CD4-positive, alpha-beta T cell (primary cell): ENCODE measurements at regions not wholly inside any gene's neighbourhood (a gene's known extent, or its start where the extent isn't known, plus 50 kb on each side); places are given as distances from the start of the nearest gene placed in this dataset.

Experiments
- ATAC-seq: fragments of 200-7000 bp; cut with Tn5 transposase; one replicate; pipeline ENCODE4 v1.10.0; 2022; ENCODE audit warnings: mild to moderate bottlenecking; ENCODE audit not compliant: poor library complexity
- CTCF ChIA-PET: fragments of 350-600 bp; sonication (Branson Sonifier 250); formaldehyde crosslinking; loops from one replicate; lab custom pipeline; 2021; ENCODE audit warnings: antibody characterized with exemption, inconsistent platforms; lab: Charles Lee
- POLR2A ChIA-PET: fragments of 350-600 bp; sonication (Branson Sonifier 250); formaldehyde crosslinking; loops from one replicate; lab custom pipeline; 2021; ENCODE audit warnings: antibody characterized with exemption, inconsistent platforms; lab: Charles Lee
- DNase-seq, 14 experiments: peaks; one replicate each; pipeline ENCODE4 v3.0.0-alpha.2; 2013 to 2020; ENCODE audit warnings: mixed read lengths in 2 of 14
- H3K27ac ChIP-seq, 2 donors: one replicate each; pipeline versions ENCODE4 v1.5.1 to v1.7.0; 2013; ENCODE audit warnings: low read length in 2 of 2, low read depth in 1 of 2, mild to moderate bottlenecking in 1 of 2
- H3K27me3 ChIP-seq, 2 experiments: 1 replicate in 1 of 2; 2 replicates in 1 of 2; pipeline versions ENCODE4 v1.6.1 to v1.7.0; 2013; ENCODE audit warnings: low read length in 2 of 2, control low read depth in 1 of 2, mild to moderate bottlenecking in 1 of 2, moderate library complexity in 1 of 2; ENCODE audit not compliant: insufficient read depth in 2 of 2, control insufficient read depth in 1 of 2
- H3K36me3 ChIP-seq: one replicate; pipeline ENCODE4 v1.6.1; 2013; ENCODE audit warnings: low read length, control low read depth; ENCODE audit not compliant: insufficient read depth
- H3K4me1 ChIP-seq: one replicate; pipeline ENCODE4 v1.6.1; 2013; ENCODE audit warnings: low read length, control low read depth; ENCODE audit not compliant: insufficient read depth
- H3K4me3 ChIP-seq: one replicate; pipeline ENCODE4 v1.5.1; 2013; ENCODE audit warnings: mild to moderate bottlenecking, low read length, moderate library complexity
- H3K9me3 ChIP-seq, 2 experiments: 1 replicate in 1 of 2; 2 replicates in 1 of 2; pipeline versions ENCODE4 v1.6.1 to v1.7.0; 2013; ENCODE audit warnings: low read length in 2 of 2, mild to moderate bottlenecking in 2 of 2, control low read depth in 1 of 2, moderate library complexity in 1 of 2; ENCODE audit not compliant: control insufficient read depth in 1 of 2, insufficient read depth in 1 of 2
- H3K27ac Mint-ChIP-seq: one replicate; pipeline ENCODE4 v1.8.0; 2020; ENCODE audit warnings: mixed read lengths
- H3K27me3 Mint-ChIP-seq: one replicate; pipeline ENCODE4 v1.8.0; 2021; ENCODE audit warnings: mixed read lengths
- H3K36me3 Mint-ChIP-seq: one replicate; pipeline ENCODE4 v1.8.0; 2021; ENCODE audit warnings: low read depth, mixed read lengths
- H3K4me1 Mint-ChIP-seq: one replicate; pipeline ENCODE4 v1.8.0; 2021; ENCODE audit warnings: low read depth, mixed read lengths
- H3K4me3 Mint-ChIP-seq: one replicate; pipeline ENCODE4 v1.8.0; 2020; ENCODE audit warnings: mild to moderate bottlenecking, mixed read lengths
- H3K9me3 Mint-ChIP-seq: one replicate; pipeline ENCODE4 v1.8.0; 2020; ENCODE audit warnings: mixed read lengths
- intact Hi-C, 2 experiments: fragments of 100-400 bp; cut with DNase I in 1 of 2; cut with micrococcal nuclease in 1 of 2; formaldehyde crosslinking; loops; one replicate each; pipeline versions ENCODE4 v1.15.1 to v1.9.0; 2023 to 2025; cut with DNase I, micrococcal nuclease
- TF ChIP-seq, protein P1 (sequence below): fragments of 200-600 bp; IDR thresholded peaks from one replicate; pipeline ENCODE4 v1.8.0; 2022; ENCODE audit warnings: antibody characterized with exemption, mild to moderate bottlenecking

DNA sequence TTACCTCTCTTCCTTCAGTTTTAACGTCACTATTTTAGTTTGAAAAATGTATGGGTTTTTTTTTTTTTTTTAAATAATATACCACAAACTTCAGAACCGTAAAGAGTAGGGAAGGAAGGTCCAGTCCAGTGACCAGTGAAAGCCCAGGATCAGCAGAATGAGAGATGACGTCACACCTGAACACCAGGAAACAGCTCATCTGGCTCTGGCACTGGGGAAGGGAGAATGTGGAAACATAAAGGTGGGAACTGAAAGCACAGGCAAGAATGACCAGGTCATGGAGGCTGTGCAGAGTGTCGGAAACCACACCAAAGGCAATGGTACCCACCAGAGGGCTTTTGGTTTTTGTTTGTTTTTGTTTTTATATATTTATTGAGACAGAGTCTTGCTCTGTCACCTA lies 141.2 kb downstream of the DHX15 start:
- H3K27ac ChIP-seq: no peak overlapping the region
- DNase-seq: no peak
- H3K9me3 ChIP-seq: no peaks in the 10 kb centered on the region
- TF ChIP-seq, protein P1, sequence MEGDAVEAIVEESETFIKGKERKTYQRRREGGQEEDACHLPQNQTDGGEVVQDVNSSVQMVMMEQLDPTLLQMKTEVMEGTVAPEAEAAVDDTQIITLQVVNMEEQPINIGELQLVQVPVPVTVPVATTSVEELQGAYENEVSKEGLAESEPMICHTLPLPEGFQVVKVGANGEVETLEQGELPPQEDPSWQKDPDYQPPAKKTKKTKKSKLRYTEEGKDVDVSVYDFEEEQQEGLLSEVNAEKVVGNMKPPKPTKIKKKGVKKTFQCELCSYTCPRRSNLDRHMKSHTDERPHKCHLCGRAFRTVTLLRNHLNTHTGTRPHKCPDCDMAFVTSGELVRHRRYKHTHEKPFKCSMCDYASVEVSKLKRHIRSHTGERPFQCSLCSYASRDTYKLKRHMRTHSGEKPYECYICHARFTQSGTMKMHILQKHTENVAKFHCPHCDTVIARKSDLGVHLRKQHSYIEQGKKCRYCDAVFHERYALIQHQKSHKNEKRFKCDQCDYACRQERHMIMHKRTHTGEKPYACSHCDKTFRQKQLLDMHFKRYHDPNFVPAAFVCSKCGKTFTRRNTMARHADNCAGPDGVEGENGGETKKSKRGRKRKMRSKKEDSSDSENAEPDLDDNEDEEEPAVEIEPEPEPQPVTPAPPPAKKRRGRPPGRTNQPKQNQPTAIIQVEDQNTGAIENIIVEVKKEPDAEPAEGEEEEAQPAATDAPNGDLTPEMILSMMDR: no peak
- H3K36me3 ChIP-seq: no peaks in the 10 kb centered on the region
- no peaks in the 10 kb centered on the region for H3K4me1 Mint-ChIP-seq
- H3K4me3 Mint-ChIP-seq: no peak overlapping the region
- no peaks in the 10 kb centered on the region for H3K9me3 Mint-ChIP-seq
- H3K36me3 Mint-ChIP-seq: no peaks in the 10 kb centered on the region
- no peak overlapping the region for H3K27ac Mint-ChIP-seq
- no peak overlapping the region for H3K4me3 ChIP-seq
- H3K4me1 ChIP-seq: no peaks in the 10 kb centered on the region
- ChIA-PET CTCF (no interaction called here), POLR2A (no interaction called here)
- peaks cover 0 to 9% of the 10 kb centered on the region in 2 experiments for H3K27me3 ChIP-seq
- no peak for ATAC-seq
- peaks cover 36% of the 10 kb centered on the region for H3K27me3 Mint-ChIP-seq
- intact Hi-C loops: no loop called here

DNA sequence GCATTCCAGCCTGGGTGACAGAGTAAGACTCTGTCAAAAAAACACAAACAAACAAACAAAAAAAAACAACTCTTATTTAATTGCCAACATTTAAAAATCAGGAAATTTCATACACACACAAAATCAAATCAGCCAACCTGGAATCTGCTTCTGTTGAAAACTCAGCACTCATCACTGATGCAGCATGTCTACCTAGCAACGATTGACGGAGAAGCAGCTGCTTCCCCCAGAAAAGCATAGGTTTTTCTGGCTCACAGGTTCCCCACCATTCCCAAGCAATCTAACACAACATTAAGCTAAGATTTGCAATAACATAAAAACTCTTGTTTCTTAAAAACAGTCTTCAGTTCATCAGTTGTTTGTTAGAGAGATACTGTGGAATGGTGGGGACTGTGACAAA lies 143.6 kb downstream of the DHX15 start:
- Histone ChIP-seq H3K4me3 (no peak overlapping the region), H3K4me1 (no peaks in the 10 kb centered on the region), H3K36me3 (no peaks in the 10 kb centered on the region), H3K27ac (no peak overlapping the region), H3K27me3 (no peaks in the 10 kb centered on the region), H3K9me3 (peaks cover 0 to 6% of the 10 kb centered on the region in 2 experiments)
- POLR2A ChIA-PET: no interaction called here
- ATAC-seq: no peak
- Mint-ChIP-seq H3K27ac (no peak overlapping the region), H3K4me1 (no peaks in the 10 kb centered on the region), H3K27me3 (peaks cover 22% of the 10 kb centered on the region), H3K4me3 (no peak overlapping the region), H3K9me3 (no peaks in the 10 kb centered on the region), H3K36me3 (no peaks in the 10 kb centered on the region)
- no peak for DNase-seq
- TF ChIP-seq, protein P1: no peak
- CTCF ChIA-PET: no interaction called here
- intact Hi-C loops: no loop called here

DNA sequence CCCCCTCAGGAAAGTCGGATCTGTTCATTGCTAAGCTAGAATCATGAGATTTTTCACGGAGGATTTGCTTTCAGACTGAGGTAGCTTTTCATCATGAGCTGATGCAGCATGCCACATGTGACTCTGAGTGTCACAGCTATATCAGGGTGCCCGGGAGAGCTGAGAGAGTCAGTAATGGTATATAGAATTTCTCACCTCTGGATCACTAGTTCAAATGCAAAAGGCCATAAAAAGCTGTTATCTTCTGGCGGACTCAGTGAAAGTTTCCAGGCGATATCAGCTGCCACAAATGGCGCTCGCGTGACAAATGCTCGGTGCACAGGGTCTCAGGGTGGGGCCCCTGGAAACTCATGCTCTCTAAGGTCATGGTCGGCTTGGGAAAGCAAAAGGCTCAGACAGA lies 150.1 kb downstream of the DHX15 start:
- no peaks in the 10 kb centered on the region for H3K9me3 Mint-ChIP-seq
- Histone ChIP-seq H3K9me3 (peaks cover 0 to 9% of the 10 kb centered on the region in 2 experiments), H3K36me3 (no peaks in the 10 kb centered on the region), H3K27me3 (no peaks in the 10 kb centered on the region), H3K4me3 (no peak overlapping the region), H3K4me1 (no peaks in the 10 kb centered on the region), H3K27ac (no peak overlapping the region)
- H3K4me3 Mint-ChIP-seq: no peak overlapping the region
- H3K4me1 Mint-ChIP-seq: no peaks in the 10 kb centered on the region
- ATAC-seq (no peak), DNase-seq (no peak)
- ChIA-PET POLR2A (no interaction called here), CTCF (no interaction called here)
- intact Hi-C loops: no loop called here
- TF ChIP-seq, protein P1: no peak
- H3K27me3 Mint-ChIP-seq: peaks cover 27% of the 10 kb centered on the region
- no peak overlapping the region for H3K27ac Mint-ChIP-seq
- H3K36me3 Mint-ChIP-seq: no peaks in the 10 kb centered on the region
